ENCODE measurements at regions not wholly inside any gene's neighbourhood (a gene's known extent, or its start where the extent isn't known, plus 50 kb on each side); places are given as distances from the start of the nearest gene placed in this dataset.

DNA sequence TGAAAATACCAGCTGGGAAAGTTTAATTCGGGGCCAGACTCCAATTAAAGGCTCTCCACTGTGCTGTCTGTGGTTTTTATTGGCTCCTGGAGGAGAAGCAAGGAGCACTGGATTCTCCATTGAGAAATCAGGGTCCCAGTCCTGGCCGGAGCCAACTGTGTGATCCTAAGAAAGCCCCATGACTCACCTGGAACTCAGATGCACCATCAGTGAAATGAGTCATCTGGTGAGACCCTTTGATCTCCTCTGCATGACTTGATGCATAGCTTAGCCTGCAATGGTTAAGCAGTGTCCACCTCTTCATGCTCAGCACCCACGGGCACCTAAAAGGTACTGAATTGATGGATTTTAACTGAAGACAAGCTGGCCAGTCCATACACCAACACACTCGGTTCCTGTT is 119.2 kb upstream of the VCX3B start (continued):
- TF ChIP-seq, protein P1, sequence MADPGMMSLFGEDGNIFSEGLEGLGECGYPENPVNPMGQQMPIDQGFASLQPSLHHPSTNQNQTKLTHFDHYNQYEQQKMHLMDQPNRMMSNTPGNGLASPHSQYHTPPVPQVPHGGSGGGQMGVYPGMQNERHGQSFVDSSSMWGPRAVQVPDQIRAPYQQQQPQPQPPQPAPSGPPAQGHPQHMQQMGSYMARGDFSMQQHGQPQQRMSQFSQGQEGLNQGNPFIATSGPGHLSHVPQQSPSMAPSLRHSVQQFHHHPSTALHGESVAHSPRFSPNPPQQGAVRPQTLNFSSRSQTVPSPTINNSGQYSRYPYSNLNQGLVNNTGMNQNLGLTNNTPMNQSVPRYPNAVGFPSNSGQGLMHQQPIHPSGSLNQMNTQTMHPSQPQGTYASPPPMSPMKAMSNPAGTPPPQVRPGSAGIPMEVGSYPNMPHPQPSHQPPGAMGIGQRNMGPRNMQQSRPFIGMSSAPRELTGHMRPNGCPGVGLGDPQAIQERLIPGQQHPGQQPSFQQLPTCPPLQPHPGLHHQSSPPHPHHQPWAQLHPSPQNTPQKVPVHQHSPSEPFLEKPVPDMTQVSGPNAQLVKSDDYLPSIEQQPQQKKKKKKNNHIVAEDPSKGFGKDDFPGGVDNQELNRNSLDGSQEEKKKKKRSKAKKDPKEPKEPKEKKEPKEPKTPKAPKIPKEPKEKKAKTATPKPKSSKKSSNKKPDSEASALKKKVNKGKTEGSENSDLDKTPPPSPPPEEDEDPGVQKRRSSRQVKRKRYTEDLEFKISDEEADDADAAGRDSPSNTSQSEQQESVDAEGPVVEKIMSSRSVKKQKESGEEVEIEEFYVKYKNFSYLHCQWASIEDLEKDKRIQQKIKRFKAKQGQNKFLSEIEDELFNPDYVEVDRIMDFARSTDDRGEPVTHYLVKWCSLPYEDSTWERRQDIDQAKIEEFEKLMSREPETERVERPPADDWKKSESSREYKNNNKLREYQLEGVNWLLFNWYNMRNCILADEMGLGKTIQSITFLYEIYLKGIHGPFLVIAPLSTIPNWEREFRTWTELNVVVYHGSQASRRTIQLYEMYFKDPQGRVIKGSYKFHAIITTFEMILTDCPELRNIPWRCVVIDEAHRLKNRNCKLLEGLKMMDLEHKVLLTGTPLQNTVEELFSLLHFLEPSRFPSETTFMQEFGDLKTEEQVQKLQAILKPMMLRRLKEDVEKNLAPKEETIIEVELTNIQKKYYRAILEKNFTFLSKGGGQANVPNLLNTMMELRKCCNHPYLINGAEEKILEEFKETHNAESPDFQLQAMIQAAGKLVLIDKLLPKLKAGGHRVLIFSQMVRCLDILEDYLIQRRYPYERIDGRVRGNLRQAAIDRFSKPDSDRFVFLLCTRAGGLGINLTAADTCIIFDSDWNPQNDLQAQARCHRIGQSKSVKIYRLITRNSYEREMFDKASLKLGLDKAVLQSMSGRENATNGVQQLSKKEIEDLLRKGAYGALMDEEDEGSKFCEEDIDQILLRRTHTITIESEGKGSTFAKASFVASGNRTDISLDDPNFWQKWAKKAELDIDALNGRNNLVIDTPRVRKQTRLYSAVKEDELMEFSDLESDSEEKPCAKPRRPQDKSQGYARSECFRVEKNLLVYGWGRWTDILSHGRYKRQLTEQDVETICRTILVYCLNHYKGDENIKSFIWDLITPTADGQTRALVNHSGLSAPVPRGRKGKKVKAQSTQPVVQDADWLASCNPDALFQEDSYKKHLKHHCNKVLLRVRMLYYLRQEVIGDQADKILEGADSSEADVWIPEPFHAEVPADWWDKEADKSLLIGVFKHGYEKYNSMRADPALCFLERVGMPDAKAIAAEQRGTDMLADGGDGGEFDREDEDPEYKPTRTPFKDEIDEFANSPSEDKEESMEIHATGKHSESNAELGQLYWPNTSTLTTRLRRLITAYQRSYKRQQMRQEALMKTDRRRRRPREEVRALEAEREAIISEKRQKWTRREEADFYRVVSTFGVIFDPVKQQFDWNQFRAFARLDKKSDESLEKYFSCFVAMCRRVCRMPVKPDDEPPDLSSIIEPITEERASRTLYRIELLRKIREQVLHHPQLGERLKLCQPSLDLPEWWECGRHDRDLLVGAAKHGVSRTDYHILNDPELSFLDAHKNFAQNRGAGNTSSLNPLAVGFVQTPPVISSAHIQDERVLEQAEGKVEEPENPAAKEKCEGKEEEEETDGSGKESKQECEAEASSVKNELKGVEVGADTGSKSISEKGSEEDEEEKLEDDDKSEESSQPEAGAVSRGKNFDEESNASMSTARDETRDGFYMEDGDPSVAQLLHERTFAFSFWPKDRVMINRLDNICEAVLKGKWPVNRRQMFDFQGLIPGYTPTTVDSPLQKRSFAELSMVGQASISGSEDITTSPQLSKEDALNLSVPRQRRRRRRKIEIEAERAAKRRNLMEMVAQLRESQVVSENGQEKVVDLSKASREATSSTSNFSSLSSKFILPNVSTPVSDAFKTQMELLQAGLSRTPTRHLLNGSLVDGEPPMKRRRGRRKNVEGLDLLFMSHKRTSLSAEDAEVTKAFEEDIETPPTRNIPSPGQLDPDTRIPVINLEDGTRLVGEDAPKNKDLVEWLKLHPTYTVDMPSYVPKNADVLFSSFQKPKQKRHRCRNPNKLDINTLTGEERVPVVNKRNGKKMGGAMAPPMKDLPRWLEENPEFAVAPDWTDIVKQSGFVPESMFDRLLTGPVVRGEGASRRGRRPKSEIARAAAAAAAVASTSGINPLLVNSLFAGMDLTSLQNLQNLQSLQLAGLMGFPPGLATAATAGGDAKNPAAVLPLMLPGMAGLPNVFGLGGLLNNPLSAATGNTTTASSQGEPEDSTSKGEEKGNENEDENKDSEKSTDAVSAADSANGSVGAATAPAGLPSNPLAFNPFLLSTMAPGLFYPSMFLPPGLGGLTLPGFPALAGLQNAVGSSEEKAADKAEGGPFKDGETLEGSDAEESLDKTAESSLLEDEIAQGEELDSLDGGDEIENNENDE (IDR thresholded peaks at IDR 0.05; ENCODE audit: insufficient replicate concordance, low read length), result no peak
- TF ChIP-seq, protein P2, sequence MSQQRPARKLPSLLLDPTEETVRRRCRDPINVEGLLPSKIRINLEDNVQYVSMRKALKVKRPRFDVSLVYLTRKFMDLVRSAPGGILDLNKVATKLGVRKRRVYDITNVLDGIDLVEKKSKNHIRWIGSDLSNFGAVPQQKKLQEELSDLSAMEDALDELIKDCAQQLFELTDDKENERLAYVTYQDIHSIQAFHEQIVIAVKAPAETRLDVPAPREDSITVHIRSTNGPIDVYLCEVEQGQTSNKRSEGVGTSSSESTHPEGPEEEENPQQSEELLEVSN (IDR thresholded peaks at IDR 0.05), result no peak
- TF ChIP-seq RNF2 (IDR thresholded peaks at IDR 0.05; ENCODE audit: borderline replicate concordance, low read depth, low read length, missing control alignments, poor library complexity, severe bottlenecking) (no peak), GABPA (IDR thresholded peaks at IDR 0.05; ENCODE audit: borderline replicate concordance, insufficient read depth, low read length) (no peak), TCF12 (IDR thresholded peaks at IDR 0.05; ENCODE audit: low read depth, low read length) (no peak), GTF2F1 (IDR thresholded peaks at IDR 0.05; ENCODE audit: borderline replicate concordance, low read depth, low read length) (no peak)
